ENCODE measurements at regions not wholly inside any gene's neighbourhood (a gene's known extent, or its start where the extent isn't known, plus 50 kb on each side); places are given as distances from the start of the nearest gene placed in this dataset.

DNA sequence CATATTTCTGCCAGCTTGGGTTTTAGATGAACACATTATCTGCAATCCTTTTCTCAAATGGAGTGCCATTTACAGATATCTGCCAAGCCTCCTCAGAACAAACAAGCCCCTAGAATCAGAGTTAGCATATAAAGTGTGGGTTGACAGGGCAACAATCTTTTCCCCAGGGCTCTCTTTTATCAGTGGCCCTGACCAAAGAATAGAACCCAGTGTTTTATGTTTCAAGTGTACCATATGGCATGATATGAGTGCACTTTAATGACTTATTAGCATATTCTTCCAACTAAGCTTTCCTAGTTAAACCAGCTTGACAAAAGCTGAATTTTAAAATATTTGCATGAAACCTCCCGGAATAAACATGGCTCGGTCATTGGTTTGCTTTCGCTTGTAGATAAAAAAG, 57.3 kb downstream of the EVX1 start:
- DNase-seq (ENCODE audit: low spot score): no peak

DNA sequence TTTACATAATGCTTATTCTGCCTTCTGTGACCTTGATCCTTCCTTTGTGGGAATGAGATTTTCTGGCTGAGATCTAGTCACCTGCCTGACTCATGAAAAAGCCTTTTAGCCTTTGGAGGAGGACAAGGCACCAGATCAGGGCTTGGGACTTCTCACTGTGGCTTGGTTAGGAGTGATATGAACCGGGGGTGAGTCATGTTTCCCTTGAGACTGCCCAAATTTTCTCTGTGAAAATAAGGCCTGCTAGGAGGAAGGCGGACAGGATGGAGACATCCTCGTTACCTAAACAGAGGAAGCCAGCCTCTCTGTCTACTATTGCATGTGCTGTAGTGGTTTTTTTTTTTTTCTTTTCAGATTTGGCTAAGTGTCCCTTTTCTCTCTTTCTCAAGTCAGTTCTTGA, 57.8 kb downstream of the EVX1 start:
- DNase-seq (ENCODE audit: low spot score): no peak

DNA sequence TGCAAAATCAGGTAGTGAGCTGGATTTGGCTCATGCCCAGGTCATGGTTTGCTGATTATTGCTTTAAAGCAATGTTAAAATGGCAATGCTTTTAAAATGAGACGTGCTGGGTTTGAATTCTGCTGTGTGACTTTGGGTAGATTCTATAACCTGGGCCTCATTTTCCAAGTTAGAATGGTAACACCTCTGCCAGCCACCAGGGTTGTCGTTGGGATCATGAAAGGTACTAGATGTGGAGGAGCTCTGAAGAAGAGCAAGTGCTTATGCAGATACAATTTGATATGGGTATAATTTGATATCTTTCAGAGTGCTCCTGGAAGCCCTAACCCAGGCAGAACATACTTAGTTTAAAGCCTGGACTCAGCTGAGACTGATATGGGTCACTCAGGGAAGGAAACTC, 60.0 kb downstream of the EVX1 start:
- DNase-seq (ENCODE audit: low spot score): no peak

- DNase-seq (ENCODE audit: low spot score): no peak
These were observed 60.4 kb downstream of the EVX1 start for GRCh38 chr7:27303026-27303425.

DNA sequence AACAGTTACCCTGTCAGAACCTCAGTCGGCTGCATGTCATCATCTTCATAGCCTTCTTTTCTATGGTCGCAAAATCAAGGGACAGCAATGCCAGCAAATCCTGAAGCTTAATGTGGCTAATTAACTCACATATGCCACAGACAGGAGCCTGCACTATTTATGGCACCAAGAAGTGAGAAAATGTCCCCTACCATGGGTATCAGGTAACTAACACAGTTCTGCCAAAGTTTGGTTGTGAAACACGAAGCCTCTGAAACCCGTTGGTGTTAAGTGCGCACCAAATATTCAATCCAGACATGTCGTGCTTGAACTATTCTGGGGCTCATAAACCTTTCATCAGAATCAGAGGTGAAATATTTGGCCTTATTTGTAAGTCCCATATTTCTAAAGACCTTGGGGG, 63.3 kb downstream of the EVX1 start:
- DNase-seq (ENCODE audit: low spot score): no peak

GRCh38 chr7:27312820-27313219, 70.2 kb downstream of the EVX1 start:
- DNase-seq (ENCODE audit: low spot score): no peak

GRCh38 chr7:27314111-27314510, 71.5 kb downstream of the EVX1 start:
- no peak for DNase-seq (ENCODE audit: low spot score)

- DNase-seq (ENCODE audit: low spot score): no peak
These were observed 72.5 kb downstream of the EVX1 start for GRCh38 chr7:27315066-27315465.

- no peak for DNase-seq (ENCODE audit: low spot score)
These were observed 73.7 kb downstream of the EVX1 start for GRCh38 chr7:27316311-27316710.

DNA sequence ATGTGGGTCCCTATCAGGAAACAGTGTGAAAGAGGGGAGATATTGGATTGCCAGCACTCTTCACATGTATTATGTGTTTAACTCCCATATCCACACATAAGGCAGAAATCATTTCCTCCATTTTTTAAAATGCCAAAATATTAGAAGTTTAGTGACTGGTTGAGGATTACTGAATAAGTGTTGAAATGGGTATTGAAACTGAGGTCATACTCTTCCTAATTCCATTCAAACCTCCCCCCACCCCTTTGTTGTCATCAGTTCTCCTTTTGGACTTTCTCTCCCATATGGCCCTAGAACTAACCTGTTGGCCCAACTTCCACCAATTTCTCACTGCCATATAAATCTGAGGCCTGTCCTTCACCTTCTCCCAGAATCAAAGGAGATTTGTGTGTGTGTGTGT, 81.6 kb downstream of the EVX1 start:
- DNase-seq (ENCODE audit: low spot score): no peak

DNA sequence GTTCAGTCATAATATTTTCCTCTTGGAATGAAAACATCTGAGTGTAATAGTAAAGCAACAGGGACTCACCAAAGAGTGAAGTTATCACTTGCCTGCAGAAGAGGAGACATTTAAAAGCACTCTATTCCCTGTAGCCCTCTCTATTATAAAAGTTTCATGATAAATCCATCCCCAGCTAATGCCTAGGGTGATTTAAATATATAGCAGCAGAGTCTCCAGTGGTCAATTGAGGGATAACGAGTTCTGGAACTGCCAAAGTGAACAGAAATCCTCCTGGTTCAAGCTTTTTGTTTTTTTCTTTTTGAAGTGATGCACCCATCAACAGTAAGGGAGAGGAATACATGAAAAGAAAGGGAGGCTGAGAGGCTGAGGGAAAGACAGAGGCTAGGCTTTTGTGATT, 87.3 kb downstream of the EVX1 start:
- DNase-seq (ENCODE audit: low spot score): no peak

GRCh38 chr7:27339478-27339877, 96.9 kb downstream of the EVX1 start:
- DNase-seq (ENCODE audit: low spot score): peak; percentile 16

DNA sequence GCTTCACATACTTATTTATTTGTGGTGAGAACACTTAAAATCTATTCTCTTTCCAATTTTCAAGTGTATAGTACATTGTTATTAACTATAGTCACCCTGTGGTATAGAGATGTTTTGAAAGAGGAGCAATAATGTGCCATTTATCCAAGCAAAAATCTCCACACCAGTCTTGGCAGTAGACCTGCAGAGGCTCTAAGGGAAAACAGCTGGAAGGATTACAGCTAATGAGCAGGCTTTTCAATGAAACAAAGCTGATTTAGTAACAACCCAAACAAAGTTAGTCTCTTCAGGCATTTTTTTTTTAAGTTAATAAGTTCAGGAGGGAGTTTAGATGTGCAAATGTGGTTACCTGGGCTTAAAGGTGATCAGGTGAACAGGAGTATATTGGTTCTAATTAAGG, 101.9 kb downstream of the EVX1 start:
- no peak for DNase-seq (ENCODE audit: low spot score)

DNA sequence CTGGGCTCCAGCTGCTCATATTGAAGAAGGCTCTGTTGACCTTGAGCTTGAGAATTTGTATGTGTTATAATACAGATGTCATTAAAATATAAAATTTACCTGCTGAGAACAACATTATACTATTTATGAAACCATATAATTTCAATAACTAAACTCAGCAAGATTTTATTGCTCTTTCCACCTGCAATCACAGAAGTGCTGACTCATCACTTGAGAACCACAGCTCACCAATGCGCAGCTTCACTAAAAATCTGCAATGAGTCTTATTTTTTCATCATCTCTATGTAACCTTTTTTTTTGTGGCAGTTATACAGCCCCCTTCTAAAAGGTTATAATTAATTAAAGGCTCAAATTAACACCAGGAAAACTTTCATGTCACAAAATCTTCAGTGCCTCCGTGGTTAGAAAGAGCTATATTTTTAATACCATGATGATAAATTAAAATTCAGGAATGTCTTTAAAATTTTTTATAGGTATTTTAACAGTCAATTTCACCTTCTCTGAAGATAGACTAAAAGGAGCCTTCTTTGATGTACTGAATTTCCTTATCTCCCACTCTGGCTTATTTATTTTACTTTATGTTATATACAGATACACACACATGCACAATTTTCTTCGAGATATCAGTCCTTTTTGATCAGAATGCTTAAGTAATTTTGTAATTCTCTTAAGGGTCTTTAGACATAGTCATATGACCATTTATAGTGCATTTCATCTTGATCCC, 102.7 kb downstream of the EVX1 start:
- DNase-seq (ENCODE audit: low spot score): no peak

GRCh38 chr7:27345997-27346396, 103.4 kb downstream of the EVX1 start:
- no peak for DNase-seq (ENCODE audit: low spot score)

GRCh38 chr7:27346531-27347275, 104.1 kb downstream of the EVX1 start:
- DNase-seq (ENCODE audit: low spot score): no peak

- DNase-seq (ENCODE audit: low spot score): no peak
These were observed 104.7 kb downstream of the EVX1 start for GRCh38 chr7:27347276-27347640.

GRCh38 chr7:27349621-27350020, 107.0 kb downstream of the EVX1 start:
- no peak for DNase-seq (ENCODE audit: low spot score)

DNA sequence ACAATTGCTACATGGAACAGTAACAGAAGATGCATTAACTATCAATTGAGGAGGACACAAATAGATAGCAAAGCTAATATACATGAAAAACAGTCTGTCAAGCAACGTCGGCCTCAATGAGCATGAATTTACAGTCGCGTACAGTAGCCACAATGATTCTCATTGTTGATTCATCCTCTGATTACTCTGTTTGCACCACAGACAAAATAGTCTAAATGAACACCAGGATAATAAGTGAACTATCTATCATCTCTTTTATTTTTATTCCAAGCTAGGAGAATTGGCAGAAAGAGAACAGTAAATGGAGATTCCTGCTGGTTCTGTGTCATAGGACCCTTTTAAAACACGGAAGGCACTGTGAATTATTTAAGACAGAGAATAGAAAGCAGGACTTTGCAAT, 108.5 kb downstream of the EVX1 start:
- DNase-seq (ENCODE audit: low spot score): no peak

- DNase-seq (ENCODE audit: low spot score): no peak
These were observed 109.2 kb downstream of the EVX1 start for GRCh38 chr7:27351786-27352185.

GRCh38 chr7:27359181-27360125, 116.9 kb downstream of the EVX1 start:
- DNase-seq (ENCODE audit: low spot score): no peak

DNA sequence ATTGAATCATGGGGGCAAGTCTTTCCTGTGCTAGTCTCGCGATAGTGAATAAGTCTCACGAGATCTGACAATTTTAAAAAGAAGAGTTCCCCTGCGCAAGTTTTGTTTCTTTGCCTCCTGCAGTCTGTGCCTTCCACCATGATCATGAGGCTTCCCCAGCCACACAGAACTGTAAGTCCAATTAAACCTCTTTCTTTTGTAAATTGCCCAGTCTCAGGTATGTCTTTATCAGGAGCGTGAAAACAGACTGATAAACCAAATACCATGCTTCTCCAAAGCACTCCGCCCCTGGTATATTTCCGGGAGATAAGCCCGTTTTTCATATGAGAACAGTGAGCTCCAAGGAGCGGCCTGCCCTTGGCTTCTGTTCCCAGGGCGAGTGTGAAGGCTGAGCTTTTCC, 118.9 kb downstream of the EVX1 start:
- DNase-seq (ENCODE audit: low spot score): no peak

GRCh38 chr7:27362026-27362425, 119.4 kb downstream of the EVX1 start:
- DNase-seq (ENCODE audit: low spot score): no peak

Data from kidney capillary endothelial cell (primary cell).